Calu3 (cell line): ENCODE measurements at regions not wholly inside any gene's neighbourhood (a gene's known extent, or its start where the extent isn't known, plus 50 kb on each side); places are given as distances from the start of the nearest gene placed in this dataset.

ENCODE experiments used
- BruUV-seq: library from RNA; stranded (reverse); fragments of 400-500 nt; replicated peaks from 2 replicates; lab custom pipeline; 2021; lab: Mats Ljungman, UMichigan
- CTCF ChIA-PET: fragments of 300-600 bp; sonication (Branson Sonifier 250); formaldehyde crosslinking; loops from one replicate; lab custom pipeline; 2022; ENCODE audit warnings: antibody characterized with exemption; lab: Charles Lee
- DNase-seq: peaks from one replicate; pipeline ENCODE4 v3.0.0; 2022
- H3K27ac Mint-ChIP-seq: one replicate; pipeline ENCODE4 v1.8.0; 2022; ENCODE audit warnings: mixed read lengths; ENCODE audit not compliant: unreplicated experiment
- H3K27me3 Mint-ChIP-seq: one replicate; pipeline ENCODE4 v1.8.0; 2022; ENCODE audit warnings: mixed read lengths; ENCODE audit not compliant: unreplicated experiment
- H3K36me3 Mint-ChIP-seq: one replicate; pipeline ENCODE4 v1.8.0; 2022; ENCODE audit warnings: mild to moderate bottlenecking, moderate library complexity, mixed read lengths; ENCODE audit not compliant: insufficient read depth, unreplicated experiment
- H3K4me1 Mint-ChIP-seq: one replicate; pipeline ENCODE4 v1.8.0; 2022; ENCODE audit warnings: mild to moderate bottlenecking, low read depth, mixed read lengths; ENCODE audit not compliant: unreplicated experiment
- H3K4me3 Mint-ChIP-seq: one replicate; pipeline ENCODE4 v1.8.0; 2022; ENCODE audit warnings: mild to moderate bottlenecking, low read depth, moderate library complexity, mixed read lengths; ENCODE audit not compliant: unreplicated experiment
- H3K9me3 Mint-ChIP-seq: one replicate; pipeline ENCODE4 v1.8.0; 2022; ENCODE audit warnings: low read depth, mixed read lengths; ENCODE audit not compliant: unreplicated experiment
- CTCF ChIP-seq: fragments of 200-600 bp; IDR thresholded peaks from one replicate; pipeline ENCODE4 v1.8.0; 2022; ENCODE audit warnings: antibody characterized with exemption; ENCODE audit not compliant: unreplicated experiment
- intact Hi-C: fragments of 100-400 bp; cut with micrococcal nuclease; formaldehyde crosslinking; loops from one replicate; pipeline ENCODE4 v1.10.0; 2022; ENCODE audit not compliant: unreplicated experiment

GRCh38 chr20:6870559-6870958 lies 103.1 kb downstream of the BMP2 start:
- DNase-seq = no peak
- CTCF ChIA-PET = no interaction called here

GRCh38 chr20:6877633-6878032 lies 110.1 kb downstream of the BMP2 start:
- intact Hi-C loops = no loop called here

More at GRCh38 chr20:6870559-6870958, 103.1 kb downstream of the BMP2 start:
- no peak for TF ChIP-seq CTCF
- Mint-ChIP-seq H3K9me3 (no peaks in the 10 kb centered on the region), H3K27me3 (no peaks in the 10 kb centered on the region), H3K27ac (no peak overlapping the region), H3K36me3 (no peaks in the 10 kb centered on the region), H3K4me3 (no peak overlapping the region), H3K4me1 (no peaks in the 10 kb centered on the region)
- intact Hi-C loops = no loop called here
- BruUV-seq = no TSS peak

GRCh38 chr20:6882561-6883291 lies 115.2 kb downstream of the BMP2 start:
- no peak for TF ChIP-seq CTCF
- no peaks in the 10 kb centered on the region for H3K9me3 Mint-ChIP-seq
- no peak overlapping the region for H3K27ac Mint-ChIP-seq
- CTCF ChIA-PET = no interaction called here
- DNase-seq = no peak
- H3K4me3 Mint-ChIP-seq = no peak overlapping the region
- no peaks in the 10 kb centered on the region for H3K4me1 Mint-ChIP-seq
- intact Hi-C loops = no loop called here
- BruUV-seq = no TSS peak
- H3K36me3 Mint-ChIP-seq = no peaks in the 10 kb centered on the region
- no peaks in the 10 kb centered on the region for H3K27me3 Mint-ChIP-seq

More at GRCh38 chr20:6877633-6878032, 110.1 kb downstream of the BMP2 start:
- TF ChIP-seq CTCF = no peak
- no TSS peak for BruUV-seq
- Mint-ChIP-seq H3K27ac (no peak overlapping the region), H3K36me3 (no peaks in the 10 kb centered on the region), H3K27me3 (no peaks in the 10 kb centered on the region), H3K9me3 (no peaks in the 10 kb centered on the region), H3K4me3 (no peak overlapping the region), H3K4me1 (no peaks in the 10 kb centered on the region)
- CTCF ChIA-PET = no interaction called here
- DNase-seq = no peak

GRCh38 chr20:6884114-6884513 lies 116.6 kb downstream of the BMP2 start:
- H3K27me3 Mint-ChIP-seq = no peaks in the 10 kb centered on the region
- intact Hi-C loops = no loop called here
- no peak for TF ChIP-seq CTCF
- DNase-seq = no peak
- CTCF ChIA-PET = no interaction called here
- H3K27ac Mint-ChIP-seq = no peak overlapping the region
- BruUV-seq = no TSS peak
- no peaks in the 10 kb centered on the region for H3K9me3 Mint-ChIP-seq
- H3K4me1 Mint-ChIP-seq = no peaks in the 10 kb centered on the region
- no peaks in the 10 kb centered on the region for H3K36me3 Mint-ChIP-seq
- H3K4me3 Mint-ChIP-seq = no peak overlapping the region
